ENCODE measurements at regions not wholly inside any gene's neighbourhood (a gene's known extent, or its start where the extent isn't known, plus 50 kb on each side); places are given as distances from the start of the nearest gene placed in this dataset.

DNA sequence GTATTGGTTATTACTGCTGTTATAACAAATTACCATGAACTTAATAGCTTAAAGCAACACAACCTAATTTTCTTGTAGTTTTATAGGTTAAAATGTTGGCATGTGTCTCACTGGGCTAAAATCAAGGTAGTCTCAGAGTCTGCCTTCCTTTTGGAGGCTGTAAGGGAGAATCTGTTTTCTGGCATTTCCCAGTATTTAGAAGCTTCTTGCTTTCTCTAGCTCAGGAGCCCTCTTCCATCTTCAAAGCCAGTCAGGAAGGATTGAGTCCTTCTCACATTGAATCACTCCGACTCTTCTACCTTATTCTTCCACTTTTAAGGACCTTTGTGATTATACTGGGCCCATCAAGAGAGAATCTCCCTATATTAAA lies 156.2 kb downstream of the MBL2 start (continued):
- TF ChIP-seq EGR1 (IDR thresholded peaks at IDR 0.05; ENCODE audit: low read depth in 2 of 2): no peak

DNA sequence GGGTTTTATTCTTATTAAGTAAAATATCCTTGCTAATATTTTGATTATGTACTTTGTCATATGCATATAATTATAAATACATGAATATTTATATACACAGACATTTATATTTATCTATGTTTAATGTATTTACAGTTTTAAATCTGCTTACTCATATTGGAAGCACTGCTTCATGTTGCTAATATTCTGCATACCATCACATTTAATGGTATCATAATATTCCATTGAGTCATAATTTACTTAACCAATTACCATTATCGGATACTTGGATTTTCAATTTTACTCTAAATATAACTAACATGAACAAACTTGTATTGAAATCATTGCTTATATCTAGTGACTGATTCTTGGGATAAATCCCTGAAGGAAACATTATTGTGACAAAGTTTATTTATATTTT lies 155.2 kb downstream of the MBL2 start:
- no peak overlapping the region for H3K9ac ChIP-seq (ENCODE audit: low read depth in 1 of 2, low read length in 2 of 2)
- no peaks in the 10 kb centered on the region for H3K36me3 ChIP-seq (ENCODE audit: control insufficient read depth in 4 of 4, insufficient read depth in 3 of 4, low read depth in 1 of 4, low read length in 3 of 4)
- WGBS: 95% methylated on average over 1 of the region's 1 CpG
- H3K4me1 ChIP-seq (ENCODE audit: control insufficient read depth in 4 of 4, insufficient read depth in 4 of 4, low read length in 3 of 4): no peaks in the 10 kb centered on the region
- DNase-seq (ENCODE audit: low spot score): no peak
- H3K27ac ChIP-seq (ENCODE audit: low read depth in 1 of 2, low read length in 2 of 2): no peak overlapping the region
- no peak for TF ChIP-seq FOXA2 (IDR thresholded peaks at IDR 0.05)
- TF ChIP-seq RXRA (IDR thresholded peaks at IDR 0.05): no peak
- TF ChIP-seq RAD21 (IDR thresholded peaks at IDR 0.05): no peak
- no peak for TF ChIP-seq FOXA1 (IDR thresholded peaks at IDR 0.05)
- TF ChIP-seq YY1 (IDR thresholded peaks at IDR 0.05): no peak
- TF ChIP-seq HNF4A (conservative IDR thresholded peaks at IDR 0.05): no peak
- TF ChIP-seq SP1 (IDR thresholded peaks at IDR 0.05): no peak
- TF ChIP-seq NR2F2 (IDR thresholded peaks at IDR 0.05): no peak
- TF ChIP-seq, protein P1, sequence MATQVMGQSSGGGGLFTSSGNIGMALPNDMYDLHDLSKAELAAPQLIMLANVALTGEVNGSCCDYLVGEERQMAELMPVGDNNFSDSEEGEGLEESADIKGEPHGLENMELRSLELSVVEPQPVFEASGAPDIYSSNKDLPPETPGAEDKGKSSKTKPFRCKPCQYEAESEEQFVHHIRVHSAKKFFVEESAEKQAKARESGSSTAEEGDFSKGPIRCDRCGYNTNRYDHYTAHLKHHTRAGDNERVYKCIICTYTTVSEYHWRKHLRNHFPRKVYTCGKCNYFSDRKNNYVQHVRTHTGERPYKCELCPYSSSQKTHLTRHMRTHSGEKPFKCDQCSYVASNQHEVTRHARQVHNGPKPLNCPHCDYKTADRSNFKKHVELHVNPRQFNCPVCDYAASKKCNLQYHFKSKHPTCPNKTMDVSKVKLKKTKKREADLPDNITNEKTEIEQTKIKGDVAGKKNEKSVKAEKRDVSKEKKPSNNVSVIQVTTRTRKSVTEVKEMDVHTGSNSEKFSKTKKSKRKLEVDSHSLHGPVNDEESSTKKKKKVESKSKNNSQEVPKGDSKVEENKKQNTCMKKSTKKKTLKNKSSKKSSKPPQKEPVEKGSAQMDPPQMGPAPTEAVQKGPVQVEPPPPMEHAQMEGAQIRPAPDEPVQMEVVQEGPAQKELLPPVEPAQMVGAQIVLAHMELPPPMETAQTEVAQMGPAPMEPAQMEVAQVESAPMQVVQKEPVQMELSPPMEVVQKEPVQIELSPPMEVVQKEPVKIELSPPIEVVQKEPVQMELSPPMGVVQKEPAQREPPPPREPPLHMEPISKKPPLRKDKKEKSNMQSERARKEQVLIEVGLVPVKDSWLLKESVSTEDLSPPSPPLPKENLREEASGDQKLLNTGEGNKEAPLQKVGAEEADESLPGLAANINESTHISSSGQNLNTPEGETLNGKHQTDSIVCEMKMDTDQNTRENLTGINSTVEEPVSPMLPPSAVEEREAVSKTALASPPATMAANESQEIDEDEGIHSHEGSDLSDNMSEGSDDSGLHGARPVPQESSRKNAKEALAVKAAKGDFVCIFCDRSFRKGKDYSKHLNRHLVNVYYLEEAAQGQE (IDR thresholded peaks at IDR 0.05): no peak
- no peak for TF ChIP-seq HNF4G (IDR thresholded peaks at IDR 0.05)
- no peak for TF ChIP-seq JUND (IDR thresholded peaks at IDR 0.05)
- TF ChIP-seq, protein P2, sequence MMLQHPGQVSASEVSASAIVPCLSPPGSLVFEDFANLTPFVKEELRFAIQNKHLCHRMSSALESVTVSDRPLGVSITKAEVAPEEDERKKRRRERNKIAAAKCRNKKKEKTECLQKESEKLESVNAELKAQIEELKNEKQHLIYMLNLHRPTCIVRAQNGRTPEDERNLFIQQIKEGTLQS (IDR thresholded peaks at IDR 0.05): no peak
- no peak for TF ChIP-seq GABPA (IDR thresholded peaks at IDR 0.05 in 1 of 2, conservative IDR thresholded peaks at IDR 0.05 in 1 of 2)
- no peak for TF ChIP-seq TAF1 (conservative IDR thresholded peaks at IDR 0.05)
- TF ChIP-seq, protein P3, sequence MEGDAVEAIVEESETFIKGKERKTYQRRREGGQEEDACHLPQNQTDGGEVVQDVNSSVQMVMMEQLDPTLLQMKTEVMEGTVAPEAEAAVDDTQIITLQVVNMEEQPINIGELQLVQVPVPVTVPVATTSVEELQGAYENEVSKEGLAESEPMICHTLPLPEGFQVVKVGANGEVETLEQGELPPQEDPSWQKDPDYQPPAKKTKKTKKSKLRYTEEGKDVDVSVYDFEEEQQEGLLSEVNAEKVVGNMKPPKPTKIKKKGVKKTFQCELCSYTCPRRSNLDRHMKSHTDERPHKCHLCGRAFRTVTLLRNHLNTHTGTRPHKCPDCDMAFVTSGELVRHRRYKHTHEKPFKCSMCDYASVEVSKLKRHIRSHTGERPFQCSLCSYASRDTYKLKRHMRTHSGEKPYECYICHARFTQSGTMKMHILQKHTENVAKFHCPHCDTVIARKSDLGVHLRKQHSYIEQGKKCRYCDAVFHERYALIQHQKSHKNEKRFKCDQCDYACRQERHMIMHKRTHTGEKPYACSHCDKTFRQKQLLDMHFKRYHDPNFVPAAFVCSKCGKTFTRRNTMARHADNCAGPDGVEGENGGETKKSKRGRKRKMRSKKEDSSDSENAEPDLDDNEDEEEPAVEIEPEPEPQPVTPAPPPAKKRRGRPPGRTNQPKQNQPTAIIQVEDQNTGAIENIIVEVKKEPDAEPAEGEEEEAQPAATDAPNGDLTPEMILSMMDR (IDR thresholded peaks at IDR 0.05; ENCODE audit: low read depth, low read length, missing input control): no peak
- TF ChIP-seq, protein P4, sequence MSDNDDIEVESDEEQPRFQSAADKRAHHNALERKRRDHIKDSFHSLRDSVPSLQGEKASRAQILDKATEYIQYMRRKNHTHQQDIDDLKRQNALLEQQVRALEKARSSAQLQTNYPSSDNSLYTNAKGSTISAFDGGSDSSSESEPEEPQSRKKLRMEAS (IDR thresholded peaks at IDR 0.05): no peak
- TF ChIP-seq, protein P5, sequence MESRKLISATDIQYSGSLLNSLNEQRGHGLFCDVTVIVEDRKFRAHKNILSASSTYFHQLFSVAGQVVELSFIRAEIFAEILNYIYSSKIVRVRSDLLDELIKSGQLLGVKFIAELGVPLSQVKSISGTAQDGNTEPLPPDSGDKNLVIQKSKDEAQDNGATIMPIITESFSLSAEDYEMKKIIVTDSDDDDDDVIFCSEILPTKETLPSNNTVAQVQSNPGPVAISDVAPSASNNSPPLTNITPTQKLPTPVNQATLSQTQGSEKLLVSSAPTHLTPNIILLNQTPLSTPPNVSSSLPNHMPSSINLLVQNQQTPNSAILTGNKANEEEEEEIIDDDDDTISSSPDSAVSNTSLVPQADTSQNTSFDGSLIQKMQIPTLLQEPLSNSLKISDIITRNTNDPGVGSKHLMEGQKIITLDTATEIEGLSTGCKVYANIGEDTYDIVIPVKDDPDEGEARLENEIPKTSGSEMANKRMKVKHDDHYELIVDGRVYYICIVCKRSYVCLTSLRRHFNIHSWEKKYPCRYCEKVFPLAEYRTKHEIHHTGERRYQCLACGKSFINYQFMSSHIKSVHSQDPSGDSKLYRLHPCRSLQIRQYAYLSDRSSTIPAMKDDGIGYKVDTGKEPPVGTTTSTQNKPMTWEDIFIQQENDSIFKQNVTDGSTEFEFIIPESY (IDR thresholded peaks at IDR 0.05): no peak
- peaks cover 0 to 5% (median 0%) of the 10 kb centered on the region in 4 donors for H3K27me3 ChIP-seq (ENCODE audit: control insufficient read depth in 4 of 4, insufficient read depth in 4 of 4, low read length in 3 of 4)
- H3K4me3 ChIP-seq (ENCODE audit: low read depth in 1 of 3, low read length in 3 of 3): no peak overlapping the region
- no peaks in the 10 kb centered on the region for H3K9me3 ChIP-seq (ENCODE audit: control insufficient read depth in 4 of 4, low read length in 3 of 4)
